ENCODE measurements at regions not wholly inside any gene's neighbourhood (a gene's known extent, or its start where the extent isn't known, plus 50 kb on each side); places are given as distances from the start of the nearest gene placed in this dataset.

DNA sequence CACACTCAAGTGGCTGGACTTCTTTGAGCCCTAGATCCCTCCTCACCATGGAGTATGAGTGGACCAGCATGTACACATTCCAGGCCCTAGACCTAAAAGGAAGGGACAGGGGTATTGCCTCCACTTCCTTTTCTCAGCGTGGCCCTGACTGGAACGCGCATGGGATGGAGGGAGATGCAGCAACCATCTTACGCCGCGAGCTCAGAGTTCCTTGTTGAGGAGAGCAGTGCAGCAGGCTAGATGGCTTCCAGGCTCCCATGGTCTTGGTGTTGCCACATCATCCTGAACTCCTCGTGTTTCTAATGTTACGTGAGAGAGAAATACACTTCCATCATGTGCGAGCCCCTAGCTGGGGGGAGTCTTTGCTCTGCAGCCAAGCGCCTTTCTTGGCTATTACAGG is 61.8 kb upstream of the DIO3 start (continued):
- TF ChIP-seq REST (IDR thresholded peaks at IDR 0.05; ENCODE audit: low read depth): no peak
- TF ChIP-seq MAX (IDR thresholded peaks at IDR 0.05): no peak
- TF ChIP-seq ZFX (IDR thresholded peaks at IDR 0.05): no peak
- TF ChIP-seq CEBPB (IDR thresholded peaks at IDR 0.05; ENCODE audit: low read depth): no peak

DNA sequence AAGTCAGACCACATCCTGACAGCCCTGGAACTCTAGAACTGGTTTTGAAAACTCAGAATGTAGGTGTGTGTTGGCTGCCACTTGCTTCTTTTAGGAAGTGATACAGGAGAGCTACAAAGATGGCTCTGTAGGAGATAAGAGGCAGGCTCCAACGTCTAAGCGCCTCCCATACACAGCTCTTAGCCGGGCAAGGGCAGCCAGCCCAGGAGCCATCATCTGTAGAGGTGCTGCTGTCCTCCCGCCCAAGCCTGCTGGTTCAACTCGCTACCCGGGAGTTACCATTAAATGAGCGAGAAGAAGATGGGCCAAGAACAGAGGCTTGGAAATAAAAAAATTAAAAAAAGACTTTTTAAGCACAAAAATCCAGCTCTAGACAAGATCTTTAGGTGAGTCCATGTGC is 61.2 kb upstream of the DIO3 start:
- Histone ChIP-seq H3K9me2 (ENCODE audit: insufficient read depth) (no peaks in the 10 kb centered on the region), H3K4me2 (ENCODE audit: low read length) (no peak overlapping the region), H3K27ac (ENCODE audit: low read depth, low read length) (no peak overlapping the region), H3K4me3 (replicated peaks in 1 of 2; ENCODE audit: low read depth in 1 of 2, low read length in 2 of 2) (no peak overlapping the region), H3K4me1 (ENCODE audit: control insufficient read depth in 1 of 2, insufficient read depth in 2 of 2, low read length in 2 of 2) (no peaks in the 10 kb centered on the region), H2AFZ (ENCODE audit: low read depth, low read length, poor library complexity, severe bottlenecking) (no peak overlapping the region), H3K79me2 (ENCODE audit: insufficient read depth, low read length) (no peaks in the 10 kb centered on the region), H3K27me3 (ENCODE audit: insufficient read depth, low read length) (no peaks in the 10 kb centered on the region), H3K9ac (ENCODE audit: low read length) (no peak overlapping the region), H4K20me1 (ENCODE audit: insufficient read depth) (no peaks in the 10 kb centered on the region), H3K36me3 (ENCODE audit: control insufficient read depth in 1 of 2, insufficient read depth in 2 of 2, low read length in 2 of 2) (no peaks in the 10 kb centered on the region), H3K9me3 (ENCODE audit: control insufficient read depth in 1 of 2, insufficient read depth in 1 of 2, low read depth in 1 of 2, low read length in 2 of 2) (no peaks in the 10 kb centered on the region)
- no TSS peak for BruUV-seq (replicated peaks)
- ATAC-seq (no peak), DNase-seq (ENCODE audit: low read depth, low spot score) (no peak)
- TF ChIP-seq, protein P1, sequence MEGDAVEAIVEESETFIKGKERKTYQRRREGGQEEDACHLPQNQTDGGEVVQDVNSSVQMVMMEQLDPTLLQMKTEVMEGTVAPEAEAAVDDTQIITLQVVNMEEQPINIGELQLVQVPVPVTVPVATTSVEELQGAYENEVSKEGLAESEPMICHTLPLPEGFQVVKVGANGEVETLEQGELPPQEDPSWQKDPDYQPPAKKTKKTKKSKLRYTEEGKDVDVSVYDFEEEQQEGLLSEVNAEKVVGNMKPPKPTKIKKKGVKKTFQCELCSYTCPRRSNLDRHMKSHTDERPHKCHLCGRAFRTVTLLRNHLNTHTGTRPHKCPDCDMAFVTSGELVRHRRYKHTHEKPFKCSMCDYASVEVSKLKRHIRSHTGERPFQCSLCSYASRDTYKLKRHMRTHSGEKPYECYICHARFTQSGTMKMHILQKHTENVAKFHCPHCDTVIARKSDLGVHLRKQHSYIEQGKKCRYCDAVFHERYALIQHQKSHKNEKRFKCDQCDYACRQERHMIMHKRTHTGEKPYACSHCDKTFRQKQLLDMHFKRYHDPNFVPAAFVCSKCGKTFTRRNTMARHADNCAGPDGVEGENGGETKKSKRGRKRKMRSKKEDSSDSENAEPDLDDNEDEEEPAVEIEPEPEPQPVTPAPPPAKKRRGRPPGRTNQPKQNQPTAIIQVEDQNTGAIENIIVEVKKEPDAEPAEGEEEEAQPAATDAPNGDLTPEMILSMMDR (IDR thresholded peaks at IDR 0.05 in 2 of 3, conservative IDR thresholded peaks at IDR 0.05 in 1 of 3; ENCODE audit: borderline replicate concordance in 1 of 3, insufficient read depth in 1 of 3, low read depth in 2 of 3, low read length in 2 of 3): no peak
- TF ChIP-seq CBX3 (IDR thresholded peaks at IDR 0.05; ENCODE audit: low read depth): no peak
- TF ChIP-seq YY1 (IDR thresholded peaks at IDR 0.05; ENCODE audit: extremely low read depth, insufficient replicate concordance, low read depth, low read length): no peak
- TF ChIP-seq JUND (IDR thresholded peaks at IDR 0.05): no peak
- TF ChIP-seq EZH2 (IDR thresholded peaks at IDR 0.05): no peak
- no peak for TF ChIP-seq ELF1 (IDR thresholded peaks at IDR 0.05; ENCODE audit: borderline replicate concordance, low read depth)
- TF ChIP-seq POLR2A (IDR thresholded peaks at IDR 0.05; ENCODE audit: borderline replicate concordance, extremely low read depth, insufficient read depth, insufficient read length): no peak
- no peak for TF ChIP-seq RAD21 (IDR thresholded peaks at IDR 0.05; ENCODE audit: low read depth)
- TF ChIP-seq MAX (IDR thresholded peaks at IDR 0.05): no peak
- POLR2A ChIA-PET: no interaction called here
- intact Hi-C loops (cut with micrococcal nuclease): no loop called here
- RAD21 ChIA-PET (ENCODE audit: low non-redundant PET in 1 of 2, low total read pairs in 2 of 2, uncharacterized antibody in 2 of 2, unreplicated experiment in 2 of 2): no interaction called here
- CTCF ChIA-PET: no interaction called here
